Fibroblast of mammary gland (primary cell): ENCODE measurements at regions not wholly inside any gene's neighbourhood (a gene's known extent, or its start where the extent isn't known, plus 50 kb on each side); places are given as distances from the start of the nearest gene placed in this dataset.
A peak's percentile ranks its signal among the peaks of the same experiment; 100 is the strongest.
"Not testable (repeated sequence)": the region's sequence is repeated elsewhere in the genome, so short reads cannot be mapped to it uniquely, and the experiment has no call there.

ENCODE experiments used
- DNase-seq: peaks from one replicate; pipeline ENCODE4 v3.0.0-alpha.2; 2010; ENCODE audit warnings: low read depth
- H3K4me3 ChIP-seq: 2 replicates; pipeline ENCODE4 v1.5.1; 2011; ENCODE audit warnings: low read depth, mild to moderate bottlenecking, low read length, moderate library complexity; ENCODE audit not compliant: control insufficient read depth
- CTCF ChIP-seq: conservative IDR thresholded peaks from 2 replicates; pipeline ENCODE4 v1.5.1; 2011; ENCODE audit warnings: low read depth, low read length, inconsistent platforms; ENCODE audit not compliant: control insufficient read depth, insufficient read depth

GRCh38 chr9:79087133-79087532 lies 484.6 kb upstream of the TLE4 start:
- no peak for TF ChIP-seq CTCF
- DNase-seq: no peak
- H3K4me3 ChIP-seq: no peak overlapping the region

GRCh38 chr9:79089054-79089560 lies 482.7 kb upstream of the TLE4 start:
- DNase-seq: no peak
- no peak for TF ChIP-seq CTCF

GRCh38 chr9:79089851-79090250 lies 481.9 kb upstream of the TLE4 start:
- H3K4me3 ChIP-seq, DNase-seq: not testable (repeated sequence)

More at GRCh38 chr9:79089054-79089560, 482.7 kb upstream of the TLE4 start:
- no peak overlapping the region for H3K4me3 ChIP-seq

- not testable (repeated sequence) for H3K4me3 ChIP-seq, DNase-seq
These were observed 468.5 kb upstream of the TLE4 start for GRCh38 chr9:79103257-79103656.

- DNase-seq: no peak
These were observed 467.5 kb upstream of the TLE4 start for GRCh38 chr9:79104216-79104615.

GRCh38 chr9:79104951-79105350 lies 466.8 kb upstream of the TLE4 start:
- H3K4me3 ChIP-seq: no peak overlapping the region
- no peak for TF ChIP-seq CTCF
- no peak for DNase-seq

More at GRCh38 chr9:79104216-79104615, 467.5 kb upstream of the TLE4 start:
- H3K4me3 ChIP-seq: no peak overlapping the region
- TF ChIP-seq CTCF: no peak

- peak; percentile 22 for DNase-seq
- TF ChIP-seq CTCF: no peak
- no peak overlapping the region for H3K4me3 ChIP-seq
These were observed 463.7 kb upstream of the TLE4 start for GRCh38 chr9:79107911-79108676.

GRCh38 chr9:79111653-79112052 lies 460.1 kb upstream of the TLE4 start:
- H3K4me3 ChIP-seq: no peak overlapping the region
- no peak for DNase-seq
- no peak for TF ChIP-seq CTCF
